ENCODE measurements at regions not wholly inside any gene's neighbourhood (a gene's known extent, or its start where the extent isn't known, plus 50 kb on each side); places are given as distances from the start of the nearest gene placed in this dataset.

DNA sequence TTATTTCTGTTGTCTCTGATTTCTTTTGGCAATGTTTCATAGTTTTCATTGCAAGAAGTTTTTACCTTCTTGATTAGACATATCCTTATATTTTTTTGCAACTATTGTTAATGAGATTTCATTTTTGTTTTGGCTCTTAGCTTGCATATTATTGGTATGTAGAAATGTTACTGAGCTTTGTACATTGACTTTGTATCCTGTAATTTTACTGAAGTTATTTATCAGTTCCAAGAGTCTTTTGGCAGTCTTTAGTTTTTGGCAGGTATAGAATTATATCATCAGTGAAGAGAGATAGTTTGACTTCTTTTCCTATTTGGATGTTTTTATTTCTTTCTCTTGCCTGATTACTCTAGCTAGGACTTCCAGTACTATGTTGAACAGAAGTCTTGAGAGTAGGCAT is 375.7 kb downstream of the TDRD3 start:
- POLR2A ChIA-PET (ENCODE audit: partially characterized antibody): no interaction called here
- intact Hi-C loops (cut with micrococcal nuclease): no loop called here
- H3K27ac Mint-ChIP-seq: no peak overlapping the region
- H3K27me3 Mint-ChIP-seq: no peaks in the 10 kb centered on the region
- no peaks in the 10 kb centered on the region for H3K4me1 Mint-ChIP-seq
- Histone ChIP-seq H3K27me3 (ENCODE audit: insufficient read depth, low read length) (no peaks in the 10 kb centered on the region), H3K27ac (ENCODE audit: low read depth, low read length) (no peak overlapping the region), H3K9me3 (ENCODE audit: control insufficient read depth in 1 of 2, low read length in 2 of 2) (no peaks in the 10 kb centered on the region), H3K36me3 (ENCODE audit: insufficient read depth, low read length) (no peaks in the 10 kb centered on the region), H3K4me3 (ENCODE audit: low read length in 2 of 2) (no peak overlapping the region), H3K4me1 (ENCODE audit: insufficient read depth, low read length) (no peaks in the 10 kb centered on the region)
- no peaks in the 10 kb centered on the region for H3K36me3 Mint-ChIP-seq
- no peak overlapping the region for H3K4me3 Mint-ChIP-seq
- peaks cover 0 to 15% (median 6%) of the 10 kb centered on the region in 8 donors for H3K9me3 Mint-ChIP-seq
- CTCF ChIA-PET (ENCODE audit: partially characterized antibody): no interaction called here
- no peak for DNase-seq

- intact Hi-C loops (cut with micrococcal nuclease): no loop called here
- no peak overlapping the region for H3K27ac Mint-ChIP-seq
Observed at GRCh38 chr13:60765700-60766411, 368.8 kb downstream of the TDRD3 start.

DNA sequence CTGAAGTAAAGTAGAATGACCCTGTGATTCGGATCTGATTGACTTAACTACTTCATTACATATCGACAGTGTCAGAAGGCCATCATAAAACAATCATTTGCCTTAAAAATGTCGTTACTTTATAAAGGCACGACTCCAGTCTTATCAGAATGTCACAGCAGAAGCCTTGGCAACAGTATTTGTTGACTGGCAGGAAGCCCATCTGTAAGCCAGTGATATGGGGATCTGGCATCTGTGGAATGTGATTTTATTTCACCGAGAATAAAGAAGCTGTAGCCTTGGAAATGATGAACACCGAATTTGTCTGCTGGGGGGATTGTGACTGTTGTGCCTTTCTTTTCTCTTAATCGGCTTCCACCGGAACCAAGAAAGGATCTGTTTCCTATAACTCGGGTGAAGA is 362.5 kb downstream of the TDRD3 start:
- H3K4me3 Mint-ChIP-seq: no peak overlapping the region
- no peaks in the 10 kb centered on the region for H3K36me3 ChIP-seq (ENCODE audit: insufficient read depth, low read length)
- H3K4me1 Mint-ChIP-seq: no peaks in the 10 kb centered on the region
- CTCF ChIA-PET (ENCODE audit: partially characterized antibody): no interaction called here
- no peaks in the 10 kb centered on the region for H3K4me1 ChIP-seq (ENCODE audit: insufficient read depth, low read length)
- DNase-seq: no peak
- H3K36me3 Mint-ChIP-seq: no peaks in the 10 kb centered on the region
- no peak overlapping the region for H3K27ac Mint-ChIP-seq
- no peaks in the 10 kb centered on the region for H3K27me3 ChIP-seq (ENCODE audit: insufficient read depth, low read length)
- intact Hi-C loops (cut with micrococcal nuclease): no loop called here
- H3K27me3 Mint-ChIP-seq: no peaks in the 10 kb centered on the region
- H3K4me3 ChIP-seq (ENCODE audit: low read length in 2 of 2): no peak overlapping the region
- H3K9me3 Mint-ChIP-seq: peaks cover 0 to 15% (median 2%) of the 10 kb centered on the region in 8 donors
- no peaks in the 10 kb centered on the region for H3K9me3 ChIP-seq (ENCODE audit: control insufficient read depth in 1 of 2, low read length in 2 of 2)
- POLR2A ChIA-PET (ENCODE audit: partially characterized antibody): no interaction called here
- no peak overlapping the region for H3K27ac ChIP-seq (ENCODE audit: low read depth, low read length)

More at GRCh38 chr13:60765700-60766411, 368.8 kb downstream of the TDRD3 start:
- POLR2A ChIA-PET (ENCODE audit: partially characterized antibody): no interaction called here
- H3K4me3 Mint-ChIP-seq: no peak overlapping the region
- Histone ChIP-seq H3K4me3 (ENCODE audit: low read length in 2 of 2) (no peak overlapping the region), H3K9me3 (ENCODE audit: control insufficient read depth in 1 of 2, low read length in 2 of 2) (no peaks in the 10 kb centered on the region), H3K36me3 (ENCODE audit: insufficient read depth, low read length) (no peaks in the 10 kb centered on the region), H3K4me1 (ENCODE audit: insufficient read depth, low read length) (no peaks in the 10 kb centered on the region), H3K27ac (ENCODE audit: low read depth, low read length) (no peak overlapping the region), H3K27me3 (ENCODE audit: insufficient read depth, low read length) (no peaks in the 10 kb centered on the region)
- no peaks in the 10 kb centered on the region for H3K36me3 Mint-ChIP-seq
- peaks cover 0 to 23% (median 5%) of the 10 kb centered on the region in 8 donors for H3K9me3 Mint-ChIP-seq
- no peaks in the 10 kb centered on the region for H3K27me3 Mint-ChIP-seq
- no peak for DNase-seq
- H3K4me1 Mint-ChIP-seq: no peaks in the 10 kb centered on the region
- CTCF ChIA-PET (ENCODE audit: partially characterized antibody): no interaction called here

- H3K36me3 Mint-ChIP-seq: no peaks in the 10 kb centered on the region
- Histone ChIP-seq H3K36me3 (ENCODE audit: insufficient read depth, low read length) (no peaks in the 10 kb centered on the region), H3K27ac (ENCODE audit: low read depth, low read length) (no peak overlapping the region), H3K4me3 (ENCODE audit: low read length in 2 of 2) (no peak overlapping the region), H3K27me3 (ENCODE audit: insufficient read depth, low read length) (no peaks in the 10 kb centered on the region), H3K4me1 (ENCODE audit: insufficient read depth, low read length) (no peaks in the 10 kb centered on the region), H3K9me3 (ENCODE audit: control insufficient read depth in 1 of 2, low read length in 2 of 2) (no peaks in the 10 kb centered on the region)
- no peaks in the 10 kb centered on the region for H3K27me3 Mint-ChIP-seq
- no peaks in the 10 kb centered on the region for H3K4me1 Mint-ChIP-seq
- ChIA-PET CTCF (ENCODE audit: partially characterized antibody) (interaction anchor here (0.6 kb wide), 1 partner anchor 1425 kb away, joined by 3 read pairs; no protein-coding TSS in a partner anchor), POLR2A (ENCODE audit: partially characterized antibody) (no interaction called here)
- no peak overlapping the region for H3K4me3 Mint-ChIP-seq
- no peak overlapping the region for H3K27ac Mint-ChIP-seq
- no peak for DNase-seq
- H3K9me3 Mint-ChIP-seq: peaks cover 0 to 15% (median 3%) of the 10 kb centered on the region in 8 donors
- intact Hi-C loops (cut with micrococcal nuclease): no loop called here
Observed at GRCh38 chr13:60758637-60759036, 361.6 kb downstream of the TDRD3 start.

DNA sequence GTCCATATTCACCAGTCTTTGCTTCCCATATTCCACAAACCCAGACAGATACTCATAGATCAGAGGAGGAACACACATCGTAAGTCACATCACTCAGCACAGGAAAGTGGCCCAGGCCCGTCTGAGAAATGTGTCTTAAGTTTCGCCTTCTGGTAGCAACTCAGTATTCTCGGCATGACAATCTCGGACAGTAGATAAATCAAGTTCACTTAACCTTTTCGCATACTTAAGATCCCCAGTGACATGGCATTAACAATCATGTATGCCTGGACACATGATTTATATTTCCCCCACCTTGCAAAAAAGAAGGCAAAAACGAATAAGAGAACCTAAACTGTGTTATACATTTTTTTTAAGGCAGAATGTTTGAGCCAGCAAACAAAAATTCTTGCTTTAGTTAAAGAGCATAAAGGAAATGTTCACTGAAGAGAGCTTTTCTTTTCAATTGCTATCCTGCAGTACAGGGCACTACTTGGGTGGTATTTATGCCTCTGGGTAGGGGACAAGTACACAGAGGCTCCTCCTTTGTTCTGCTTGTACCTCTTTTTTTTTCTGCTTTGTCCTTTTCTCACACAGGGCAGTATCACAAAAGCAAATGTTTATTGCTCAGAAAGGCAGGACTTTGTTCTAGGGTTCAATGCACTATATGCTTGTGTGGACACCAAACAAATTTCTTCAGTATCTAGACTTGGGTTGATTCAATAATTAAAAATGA is 360.6 kb downstream of the TDRD3 start:
- H3K27me3 ChIP-seq (ENCODE audit: insufficient read depth, low read length): no peaks in the 10 kb centered on the region
- H3K9me3 ChIP-seq (ENCODE audit: control insufficient read depth in 1 of 2, low read length in 2 of 2): no peaks in the 10 kb centered on the region
- H3K27ac ChIP-seq (ENCODE audit: low read depth, low read length): no peak overlapping the region
- H3K27ac Mint-ChIP-seq: no peak overlapping the region
- H3K36me3 Mint-ChIP-seq: no peaks in the 10 kb centered on the region
- H3K4me3 ChIP-seq (ENCODE audit: low read length in 2 of 2): no peak overlapping the region
- no peaks in the 10 kb centered on the region for H3K36me3 ChIP-seq (ENCODE audit: insufficient read depth, low read length)
- peaks cover 0 to 10% (median 1%) of the 10 kb centered on the region in 8 donors for H3K9me3 Mint-ChIP-seq
- no peaks in the 10 kb centered on the region for H3K4me1 Mint-ChIP-seq
- ChIA-PET CTCF (ENCODE audit: partially characterized antibody) (no interaction called here), POLR2A (ENCODE audit: partially characterized antibody) (no interaction called here)
- no peaks in the 10 kb centered on the region for H3K27me3 Mint-ChIP-seq
- H3K4me3 Mint-ChIP-seq: no peak overlapping the region
- intact Hi-C loops (cut with micrococcal nuclease): no loop called here
- DNase-seq: no peak
- no peaks in the 10 kb centered on the region for H3K4me1 ChIP-seq (ENCODE audit: insufficient read depth, low read length)

- peaks cover 0 to 7% (median under 1%) of the 10 kb centered on the region in 8 donors for H3K9me3 Mint-ChIP-seq
- POLR2A ChIA-PET (ENCODE audit: partially characterized antibody): no interaction called here
Observed at GRCh38 chr13:60756306-60756705, 359.3 kb downstream of the TDRD3 start.

DNA sequence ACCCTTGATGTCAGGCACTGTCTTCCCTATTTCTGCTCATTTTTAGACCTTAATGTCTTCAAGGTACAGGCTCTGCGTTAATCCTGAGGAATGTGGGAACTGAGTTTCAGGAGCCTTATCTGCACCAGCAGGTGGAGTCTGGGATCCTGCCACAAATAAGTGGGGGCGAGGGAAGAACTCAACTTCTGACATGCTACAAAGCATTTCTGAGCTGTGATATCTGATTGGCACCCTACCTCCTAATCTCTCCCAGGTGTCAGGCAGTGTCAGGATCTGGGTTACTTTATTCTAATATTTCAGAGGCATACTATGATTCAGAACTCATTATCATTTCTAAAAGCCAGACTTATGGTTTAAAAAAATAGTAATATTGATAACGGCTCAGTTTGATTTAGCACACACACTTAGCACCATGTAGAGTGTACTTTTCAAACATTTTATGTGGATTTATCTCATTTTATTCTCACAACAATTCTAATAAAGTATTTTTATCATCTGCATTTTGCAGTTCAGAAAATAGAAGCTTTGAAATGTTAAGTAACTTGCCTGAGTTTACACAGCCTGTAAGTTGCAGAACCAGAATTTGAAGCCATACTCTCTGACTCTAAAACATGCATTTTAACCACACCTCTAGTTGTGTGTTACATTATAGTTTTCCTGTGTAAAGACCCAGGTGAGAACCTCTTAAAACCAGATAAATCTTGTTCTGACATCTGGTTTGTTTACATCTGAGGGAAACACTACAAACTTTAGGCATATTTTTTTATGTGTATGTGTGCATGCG is 358.6 kb downstream of the TDRD3 start:
- intact Hi-C loops (cut with micrococcal nuclease): no loop called here
- no peak overlapping the region for H3K4me3 ChIP-seq (ENCODE audit: low read length in 2 of 2)
- H3K27me3 Mint-ChIP-seq: no peaks in the 10 kb centered on the region

More at GRCh38 chr13:60756306-60756705, 359.3 kb downstream of the TDRD3 start:
- no peak for DNase-seq
- H3K27ac ChIP-seq (ENCODE audit: low read depth, low read length): no peak overlapping the region
- no peaks in the 10 kb centered on the region for H3K36me3 ChIP-seq (ENCODE audit: insufficient read depth, low read length)
- intact Hi-C loops (cut with micrococcal nuclease): no loop called here
- no peaks in the 10 kb centered on the region for H3K27me3 Mint-ChIP-seq
- H3K4me1 Mint-ChIP-seq: no peaks in the 10 kb centered on the region
- no peak overlapping the region for H3K27ac Mint-ChIP-seq
- H3K9me3 ChIP-seq (ENCODE audit: control insufficient read depth in 1 of 2, low read length in 2 of 2): no peaks in the 10 kb centered on the region
- H3K4me3 Mint-ChIP-seq: no peak overlapping the region
- H3K4me1 ChIP-seq (ENCODE audit: insufficient read depth, low read length): no peaks in the 10 kb centered on the region
- H3K36me3 Mint-ChIP-seq: no peaks in the 10 kb centered on the region
- CTCF ChIA-PET (ENCODE audit: partially characterized antibody): no interaction called here
- H3K4me3 ChIP-seq (ENCODE audit: low read length in 2 of 2): no peak overlapping the region
- H3K27me3 ChIP-seq (ENCODE audit: insufficient read depth, low read length): no peaks in the 10 kb centered on the region

More for the DNA sequence above, 358.6 kb downstream of the TDRD3 start:
- POLR2A ChIA-PET (ENCODE audit: partially characterized antibody): no interaction called here
- no peaks in the 10 kb centered on the region for H3K9me3 ChIP-seq (ENCODE audit: control insufficient read depth in 1 of 2, low read length in 2 of 2)
- H3K4me3 Mint-ChIP-seq: no peak overlapping the region
- CTCF ChIA-PET (ENCODE audit: partially characterized antibody): no interaction called here
- H3K36me3 ChIP-seq (ENCODE audit: insufficient read depth, low read length): no peaks in the 10 kb centered on the region
- H3K4me1 ChIP-seq (ENCODE audit: insufficient read depth, low read length): no peaks in the 10 kb centered on the region
- H3K9me3 Mint-ChIP-seq: peaks cover 0 to 3% (median 1%) of the 10 kb centered on the region in 8 donors
- no peak for DNase-seq
- H3K27me3 ChIP-seq (ENCODE audit: insufficient read depth, low read length): no peaks in the 10 kb centered on the region
- H3K27ac Mint-ChIP-seq: no peak overlapping the region
- no peaks in the 10 kb centered on the region for H3K36me3 Mint-ChIP-seq
- no peak overlapping the region for H3K27ac ChIP-seq (ENCODE audit: low read depth, low read length)
- no peaks in the 10 kb centered on the region for H3K4me1 Mint-ChIP-seq

Data from CD4-positive, alpha-beta memory T cell (primary cell).